OCI-LY1 (cell line): ENCODE measurements at regions not wholly inside any gene's neighbourhood (a gene's known extent, or its start where the extent isn't known, plus 50 kb on each side); places are given as distances from the start of the nearest gene placed in this dataset.

Experiments
- EZH2 ChIP-seq: fragments of 200-600 bp; sonication (generic), shearing (Covaris generic); IDR thresholded peaks from 2 replicates; pipeline ENCODE4 v1.8.0; 2017; ENCODE audit warnings: borderline replicate concordance, mixed run types, mild to moderate bottlenecking, antibody characterized with exemption, low read length, moderate library complexity, mixed read lengths
- TF ChIP-seq, protein P1 (sequence below): fragments of 200-600 bp; sonication (generic), shearing (Covaris generic); IDR thresholded peaks from 2 replicates; pipeline ENCODE4 v1.5.1; 2017; ENCODE audit warnings: mild to moderate bottlenecking, antibody characterized with exemption, low read length, moderate library complexity, mixed read lengths

DNA sequence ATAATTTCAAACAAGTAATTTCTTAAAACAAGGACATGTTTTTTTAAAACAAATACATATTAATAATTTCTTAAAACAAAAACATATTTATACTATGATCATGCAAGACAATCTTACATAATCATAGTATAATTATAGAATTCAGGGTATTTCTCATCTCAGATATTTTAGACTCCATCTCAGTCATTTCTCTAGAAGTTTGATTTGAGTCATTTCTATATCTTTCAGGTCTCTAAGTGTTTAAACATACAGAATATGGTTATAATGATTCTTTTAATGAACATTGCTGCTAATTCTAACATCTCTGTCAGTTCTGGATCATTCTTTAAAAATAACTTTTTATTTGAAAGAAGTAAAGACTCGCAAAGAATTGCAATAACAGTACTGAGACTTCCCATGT lies 154.2 kb upstream of the KYNU start:
- TF ChIP-seq, protein P1, sequence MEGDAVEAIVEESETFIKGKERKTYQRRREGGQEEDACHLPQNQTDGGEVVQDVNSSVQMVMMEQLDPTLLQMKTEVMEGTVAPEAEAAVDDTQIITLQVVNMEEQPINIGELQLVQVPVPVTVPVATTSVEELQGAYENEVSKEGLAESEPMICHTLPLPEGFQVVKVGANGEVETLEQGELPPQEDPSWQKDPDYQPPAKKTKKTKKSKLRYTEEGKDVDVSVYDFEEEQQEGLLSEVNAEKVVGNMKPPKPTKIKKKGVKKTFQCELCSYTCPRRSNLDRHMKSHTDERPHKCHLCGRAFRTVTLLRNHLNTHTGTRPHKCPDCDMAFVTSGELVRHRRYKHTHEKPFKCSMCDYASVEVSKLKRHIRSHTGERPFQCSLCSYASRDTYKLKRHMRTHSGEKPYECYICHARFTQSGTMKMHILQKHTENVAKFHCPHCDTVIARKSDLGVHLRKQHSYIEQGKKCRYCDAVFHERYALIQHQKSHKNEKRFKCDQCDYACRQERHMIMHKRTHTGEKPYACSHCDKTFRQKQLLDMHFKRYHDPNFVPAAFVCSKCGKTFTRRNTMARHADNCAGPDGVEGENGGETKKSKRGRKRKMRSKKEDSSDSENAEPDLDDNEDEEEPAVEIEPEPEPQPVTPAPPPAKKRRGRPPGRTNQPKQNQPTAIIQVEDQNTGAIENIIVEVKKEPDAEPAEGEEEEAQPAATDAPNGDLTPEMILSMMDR, result no peak
- TF ChIP-seq EZH2, result no peak
